ENCODE measurements at regions not wholly inside any gene's neighbourhood (a gene's known extent, or its start where the extent isn't known, plus 50 kb on each side); places are given as distances from the start of the nearest gene placed in this dataset.

DNA sequence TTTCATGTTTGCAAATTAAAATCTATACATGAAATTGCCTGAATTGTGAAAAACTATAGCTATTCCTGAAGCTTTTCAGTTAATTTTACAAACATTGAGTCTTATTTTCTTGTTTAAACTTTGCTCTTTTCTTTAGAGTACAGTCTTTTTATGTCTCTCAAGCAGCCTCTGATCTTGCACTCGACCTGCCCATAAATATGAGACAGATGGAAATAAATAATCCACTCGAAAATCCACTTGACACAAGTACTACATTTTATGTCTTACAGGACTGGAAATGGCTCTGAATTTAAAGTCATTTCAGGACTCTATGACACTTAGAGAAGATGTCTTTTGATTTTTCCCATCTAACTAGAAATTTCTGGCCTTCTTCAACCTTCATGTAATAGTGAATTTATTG lies 283.8 kb downstream of the USP25 start:
- no peaks in the 10 kb centered on the region for H3K36me3 ChIP-seq (ENCODE audit: control insufficient read depth, insufficient read depth, low read length, severe bottlenecking)
- no peak overlapping the region for H3K4me3 ChIP-seq (ENCODE audit: low read length)
- no peak for DNase-seq (ENCODE audit: low read depth)
- no peak overlapping the region for H3K9ac ChIP-seq (ENCODE audit: low read length)
- H3K27me3 ChIP-seq (replicated peaks; ENCODE audit: control insufficient read depth, insufficient read depth, low read length) = no peaks in the 10 kb centered on the region
- H3K9me3 ChIP-seq (ENCODE audit: control insufficient read depth, low read length) = peaks cover 13% of the 10 kb centered on the region
- H3K4me1 ChIP-seq (ENCODE audit: control insufficient read depth, insufficient read depth, low read length) = no peaks in the 10 kb centered on the region

DNA sequence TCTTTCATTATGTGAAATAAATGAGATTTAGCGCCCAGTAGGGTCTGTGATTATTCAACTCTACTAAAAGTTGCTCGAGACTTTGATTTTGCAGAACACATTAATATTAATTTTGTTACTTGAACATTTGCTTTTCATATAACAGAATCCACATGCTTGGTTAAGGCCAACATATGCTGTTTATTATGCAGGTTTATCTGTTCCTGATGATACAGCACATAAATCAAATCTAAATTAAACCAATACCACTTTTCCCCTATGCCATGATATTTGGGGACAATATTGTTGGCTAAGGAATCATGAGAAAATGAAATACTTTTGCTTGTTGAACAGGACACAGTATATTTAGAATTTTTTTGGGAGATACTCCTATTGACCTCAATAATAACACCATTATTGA lies 291.1 kb downstream of the USP25 start:
- Histone ChIP-seq H3K9me3 (ENCODE audit: control insufficient read depth, low read length) (no peaks in the 10 kb centered on the region), H3K27me3 (replicated peaks; ENCODE audit: control insufficient read depth, insufficient read depth, low read length) (no peaks in the 10 kb centered on the region), H3K4me3 (ENCODE audit: low read length) (no peak overlapping the region), H3K4me1 (ENCODE audit: control insufficient read depth, insufficient read depth, low read length) (no peaks in the 10 kb centered on the region), H3K36me3 (ENCODE audit: control insufficient read depth, insufficient read depth, low read length, severe bottlenecking) (no peaks in the 10 kb centered on the region), H3K9ac (ENCODE audit: low read length) (no peak overlapping the region)
- DNase-seq (ENCODE audit: low read depth) = no peak

DNA sequence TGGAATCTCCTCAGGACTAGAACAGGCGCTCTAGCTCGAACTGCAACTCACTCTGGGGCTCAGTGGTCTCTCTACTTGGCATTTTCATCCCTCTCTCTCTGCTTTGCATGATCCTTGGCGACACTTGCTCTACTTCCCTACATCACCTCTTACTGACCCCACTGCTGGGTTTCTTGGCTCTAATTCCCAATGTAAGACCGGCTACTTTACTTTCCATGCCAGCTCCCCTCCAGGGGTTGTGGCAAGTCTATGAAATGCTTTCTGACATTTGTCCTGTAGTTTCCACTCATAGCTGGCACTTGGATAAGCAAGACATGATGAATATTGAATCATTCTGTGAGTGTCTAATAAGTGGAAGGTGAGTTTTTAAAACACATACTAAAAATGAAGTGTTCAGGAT lies 292.3 kb downstream of the USP25 start:
- no peaks in the 10 kb centered on the region for H3K27me3 ChIP-seq (replicated peaks; ENCODE audit: control insufficient read depth, insufficient read depth, low read length)
- H3K9ac ChIP-seq (ENCODE audit: low read length) = no peak overlapping the region
- no peaks in the 10 kb centered on the region for H3K9me3 ChIP-seq (ENCODE audit: control insufficient read depth, low read length)
- DNase-seq (ENCODE audit: low read depth) = no peak
- no peaks in the 10 kb centered on the region for H3K36me3 ChIP-seq (ENCODE audit: control insufficient read depth, insufficient read depth, low read length, severe bottlenecking)
- H3K4me3 ChIP-seq (ENCODE audit: low read length) = no peak overlapping the region
- H3K4me1 ChIP-seq (ENCODE audit: control insufficient read depth, insufficient read depth, low read length) = no peaks in the 10 kb centered on the region

GRCh38 chr21:16022921-16023320 lies 293.1 kb downstream of the USP25 start:
- no peaks in the 10 kb centered on the region for H3K9me3 ChIP-seq (ENCODE audit: control insufficient read depth, low read length)
- no peak for DNase-seq (ENCODE audit: low read depth)
- H3K36me3 ChIP-seq (ENCODE audit: control insufficient read depth, insufficient read depth, low read length, severe bottlenecking) = no peaks in the 10 kb centered on the region
- H3K4me3 ChIP-seq (ENCODE audit: low read length) = no peak overlapping the region
- H3K27me3 ChIP-seq (replicated peaks; ENCODE audit: control insufficient read depth, insufficient read depth, low read length) = no peaks in the 10 kb centered on the region
- H3K4me1 ChIP-seq (ENCODE audit: control insufficient read depth, insufficient read depth, low read length) = no peaks in the 10 kb centered on the region
- H3K9ac ChIP-seq (ENCODE audit: low read length) = no peak overlapping the region

- Histone ChIP-seq H3K36me3 (ENCODE audit: control insufficient read depth, insufficient read depth, low read length, severe bottlenecking) (no peaks in the 10 kb centered on the region), H3K4me3 (ENCODE audit: low read length) (no peak overlapping the region), H3K27me3 (replicated peaks; ENCODE audit: control insufficient read depth, insufficient read depth, low read length) (no peaks in the 10 kb centered on the region), H3K4me1 (ENCODE audit: control insufficient read depth, insufficient read depth, low read length) (no peaks in the 10 kb centered on the region), H3K9me3 (ENCODE audit: control insufficient read depth, low read length) (no peaks in the 10 kb centered on the region), H3K9ac (ENCODE audit: low read length) (no peak overlapping the region)
- DNase-seq (ENCODE audit: low read depth) = no peak
These were observed 298.4 kb downstream of the USP25 start for GRCh38 chr21:16028142-16028541.

DNA sequence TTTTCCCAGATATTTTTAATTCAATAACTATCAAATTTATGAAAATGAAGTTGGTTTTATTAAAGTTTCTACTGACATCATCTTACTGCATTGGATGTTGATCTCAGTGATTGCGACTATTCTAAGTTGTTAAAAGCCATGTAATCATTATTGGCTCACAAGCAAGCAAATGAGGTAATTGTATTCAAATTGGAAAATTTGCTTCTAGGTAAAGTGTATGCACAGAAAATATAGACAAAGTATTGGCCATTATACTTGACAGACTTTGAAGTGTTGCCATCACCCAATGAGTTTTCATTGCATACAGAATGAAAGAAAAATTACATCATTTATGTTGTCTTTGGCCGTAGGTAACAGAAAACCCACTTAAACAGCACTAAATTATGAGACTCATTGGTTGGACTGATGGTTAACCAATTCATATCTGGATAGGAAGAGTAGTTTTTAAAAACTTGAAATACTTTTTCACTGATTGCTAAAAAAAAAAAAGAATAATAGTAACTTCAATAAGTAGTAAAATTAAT lies 299.2 kb downstream of the USP25 start:
- H3K4me1 ChIP-seq (ENCODE audit: control insufficient read depth, insufficient read depth, low read length) = no peaks in the 10 kb centered on the region
- no peaks in the 10 kb centered on the region for H3K9me3 ChIP-seq (ENCODE audit: control insufficient read depth, low read length)
- H3K9ac ChIP-seq (ENCODE audit: low read length) = no peak overlapping the region
- no peak for DNase-seq (ENCODE audit: low read depth)
- no peaks in the 10 kb centered on the region for H3K27me3 ChIP-seq (replicated peaks; ENCODE audit: control insufficient read depth, insufficient read depth, low read length)
- H3K4me3 ChIP-seq (ENCODE audit: low read length) = no peak overlapping the region
- H3K36me3 ChIP-seq (ENCODE audit: control insufficient read depth, insufficient read depth, low read length, severe bottlenecking) = no peaks in the 10 kb centered on the region

DNA sequence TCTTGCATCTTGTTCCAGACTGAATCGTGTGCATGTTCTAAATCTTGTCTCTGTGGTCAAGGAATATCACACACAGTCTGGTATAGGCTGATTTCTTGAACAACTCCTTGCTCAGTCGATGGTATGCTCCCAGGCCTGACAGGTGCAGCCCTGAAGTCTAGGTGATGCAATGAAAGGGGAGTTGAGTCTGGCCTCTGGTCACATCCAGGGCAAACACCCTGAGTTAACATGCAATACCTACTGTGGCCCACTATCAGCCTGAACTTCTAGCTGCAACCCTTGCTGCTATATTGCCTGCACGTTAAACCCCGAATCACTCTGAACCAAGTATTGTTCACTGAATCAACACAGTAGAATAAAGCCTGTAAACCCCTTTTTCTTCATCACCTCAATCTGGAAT lies 303.4 kb downstream of the USP25 start:
- Histone ChIP-seq H3K4me1 (ENCODE audit: control insufficient read depth, insufficient read depth, low read length) (peaks cover 3% of the 10 kb centered on the region), H3K4me3 (ENCODE audit: low read length) (no peak overlapping the region), H3K36me3 (ENCODE audit: control insufficient read depth, insufficient read depth, low read length, severe bottlenecking) (no peaks in the 10 kb centered on the region), H3K9me3 (ENCODE audit: control insufficient read depth, low read length) (no peaks in the 10 kb centered on the region), H3K9ac (ENCODE audit: low read length) (no peak overlapping the region), H3K27me3 (replicated peaks; ENCODE audit: control insufficient read depth, insufficient read depth, low read length) (no peaks in the 10 kb centered on the region)
- no peak for DNase-seq (ENCODE audit: low read depth)

GRCh38 chr21:16034446-16035190 lies 304.8 kb downstream of the USP25 start:
- Histone ChIP-seq H3K4me3 (ENCODE audit: low read length) (no peak overlapping the region), H3K27me3 (replicated peaks; ENCODE audit: control insufficient read depth, insufficient read depth, low read length) (no peaks in the 10 kb centered on the region), H3K9me3 (ENCODE audit: control insufficient read depth, low read length) (no peaks in the 10 kb centered on the region), H3K9ac (ENCODE audit: low read length) (no peak overlapping the region), H3K36me3 (ENCODE audit: control insufficient read depth, insufficient read depth, low read length, severe bottlenecking) (no peaks in the 10 kb centered on the region), H3K4me1 (ENCODE audit: control insufficient read depth, insufficient read depth, low read length) (peaks cover 3% of the 10 kb centered on the region)
- DNase-seq (ENCODE audit: low read depth) = no peak

- H3K9me3 ChIP-seq (ENCODE audit: control insufficient read depth, low read length) = no peaks in the 10 kb centered on the region
- H3K9ac ChIP-seq (ENCODE audit: low read length) = no peak overlapping the region
- DNase-seq (ENCODE audit: low read depth) = no peak
- H3K4me3 ChIP-seq (ENCODE audit: low read length) = no peak overlapping the region
- no peaks in the 10 kb centered on the region for H3K36me3 ChIP-seq (ENCODE audit: control insufficient read depth, insufficient read depth, low read length, severe bottlenecking)
- no peaks in the 10 kb centered on the region for H3K27me3 ChIP-seq (replicated peaks; ENCODE audit: control insufficient read depth, insufficient read depth, low read length)
- H3K4me1 ChIP-seq (ENCODE audit: control insufficient read depth, insufficient read depth, low read length) = peaks cover 3% of the 10 kb centered on the region
These were observed 307.7 kb downstream of the USP25 start for GRCh38 chr21:16037421-16037955.

- Histone ChIP-seq H3K36me3 (ENCODE audit: control insufficient read depth, insufficient read depth, low read length, severe bottlenecking) (no peaks in the 10 kb centered on the region), H3K4me3 (ENCODE audit: low read length) (no peak overlapping the region), H3K4me1 (ENCODE audit: control insufficient read depth, insufficient read depth, low read length) (no peaks in the 10 kb centered on the region), H3K9me3 (ENCODE audit: control insufficient read depth, low read length) (no peaks in the 10 kb centered on the region), H3K27me3 (replicated peaks; ENCODE audit: control insufficient read depth, insufficient read depth, low read length) (no peaks in the 10 kb centered on the region), H3K9ac (ENCODE audit: low read length) (no peak overlapping the region)
- DNase-seq (ENCODE audit: low read depth) = no peak
These were observed 310.8 kb downstream of the USP25 start for GRCh38 chr21:16040601-16041000.

GRCh38 chr21:16044676-16045075 lies 314.9 kb downstream of the USP25 start:
- no peaks in the 10 kb centered on the region for H3K27me3 ChIP-seq (replicated peaks; ENCODE audit: control insufficient read depth, insufficient read depth, low read length)
- H3K9ac ChIP-seq (ENCODE audit: low read length) = no peak overlapping the region
- no peaks in the 10 kb centered on the region for H3K9me3 ChIP-seq (ENCODE audit: control insufficient read depth, low read length)
- DNase-seq (ENCODE audit: low read depth) = no peak
- H3K36me3 ChIP-seq (ENCODE audit: control insufficient read depth, insufficient read depth, low read length, severe bottlenecking) = no peaks in the 10 kb centered on the region
- no peaks in the 10 kb centered on the region for H3K4me1 ChIP-seq (ENCODE audit: control insufficient read depth, insufficient read depth, low read length)
- H3K4me3 ChIP-seq (ENCODE audit: low read length) = no peak overlapping the region
